DMS53 treated with DMSO at 0.1 percent for 48 hours (cell line): ENCODE measurements at regions not wholly inside any gene's neighbourhood (a gene's known extent, or its start where the extent isn't known, plus 50 kb on each side); places are given as distances from the start of the nearest gene placed in this dataset.
A peak's percentile ranks its signal among the peaks of the same experiment; 100 is the strongest.

Experiments
- DNase-seq: peaks from one replicate; lab custom pipeline; 2025; ENCODE audit not compliant: unreplicated experiment; lab: John Stamatoyannopoulos, UW

DNA sequence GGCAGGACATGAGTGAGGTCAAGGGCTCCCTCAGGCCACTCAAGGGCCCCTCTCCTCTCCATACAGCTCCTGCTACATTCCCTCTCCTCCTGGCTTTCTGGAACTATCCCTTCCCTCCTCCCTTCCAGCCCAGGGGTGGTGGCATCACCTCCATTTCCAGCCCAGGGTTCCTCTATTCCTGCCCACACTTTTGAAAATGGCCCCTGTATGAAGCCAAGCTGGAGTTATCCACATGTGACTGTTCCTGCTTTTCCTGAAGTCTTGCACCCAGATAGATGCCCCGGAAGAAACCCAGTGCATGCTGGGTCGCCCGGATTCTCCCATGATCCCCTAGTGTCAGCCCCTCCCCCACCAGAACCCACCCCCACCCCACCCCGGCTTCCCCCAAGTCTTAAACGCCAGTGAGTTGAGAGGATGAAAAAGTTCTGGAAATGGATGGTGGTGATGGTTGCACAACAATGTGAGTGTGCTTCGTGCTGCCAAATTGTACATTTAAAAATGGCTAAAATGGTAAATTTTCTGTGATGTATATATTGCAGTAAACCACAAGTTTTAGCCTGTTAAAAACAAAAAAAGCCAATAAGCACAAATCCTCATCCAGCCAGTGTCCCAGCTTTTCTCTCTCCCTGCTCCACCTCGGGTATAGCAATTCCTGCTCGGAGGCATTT lies 136.9 kb downstream of the SCARB1 start:
- no peak for DNase-seq

DNA sequence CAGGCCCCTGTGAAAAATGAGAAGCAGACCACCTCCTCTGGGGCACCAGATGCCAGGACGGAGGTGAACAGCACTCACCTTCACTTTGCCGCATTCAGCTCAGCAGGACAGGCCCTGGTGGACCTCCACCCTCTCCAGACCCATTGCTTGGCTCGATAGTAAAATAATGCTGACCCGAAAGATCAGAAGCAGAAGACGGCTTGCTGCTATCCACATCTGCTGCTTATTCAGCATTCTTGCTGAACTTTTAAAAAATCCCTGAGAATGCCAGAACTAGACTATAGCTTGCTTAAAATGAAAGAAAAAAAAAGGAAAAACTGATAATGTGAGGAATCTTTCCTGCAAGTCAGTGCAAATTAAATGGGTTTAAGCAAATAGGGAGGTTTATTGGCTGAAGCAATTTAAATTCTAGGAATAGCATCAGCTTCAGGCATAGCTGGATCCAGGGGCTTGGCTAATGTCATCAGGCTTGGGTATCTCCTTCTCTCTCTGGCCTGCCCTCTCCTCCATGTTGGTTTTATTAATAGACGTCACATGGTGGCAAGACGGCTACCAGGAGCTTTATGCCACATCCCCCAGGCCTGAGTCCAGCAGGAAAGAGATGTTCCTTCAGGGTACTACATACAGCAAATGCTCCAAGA lies 137.9 kb downstream of the SCARB1 start:
- no peak for DNase-seq

DNA sequence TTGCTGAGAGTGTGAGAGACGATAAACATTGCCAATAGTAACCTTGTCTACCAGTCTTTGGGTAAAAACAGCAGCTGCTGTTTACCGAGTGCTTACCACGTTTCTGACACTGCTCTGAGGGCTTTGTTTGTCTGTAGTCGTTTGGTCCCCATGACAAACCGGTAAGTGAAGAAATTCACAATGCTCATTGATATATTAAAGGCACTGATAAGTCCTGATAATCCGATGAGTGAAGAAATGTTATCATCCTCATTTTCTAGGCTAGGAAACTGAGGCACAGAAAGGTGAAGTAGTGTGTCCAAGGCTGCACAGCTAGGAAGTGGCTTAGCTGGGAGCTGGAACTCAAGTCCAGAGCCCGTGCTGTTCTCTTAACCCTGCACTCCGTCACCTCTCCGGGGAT lies 138.6 kb downstream of the SCARB1 start:
- DNase-seq, result no peak

DNA sequence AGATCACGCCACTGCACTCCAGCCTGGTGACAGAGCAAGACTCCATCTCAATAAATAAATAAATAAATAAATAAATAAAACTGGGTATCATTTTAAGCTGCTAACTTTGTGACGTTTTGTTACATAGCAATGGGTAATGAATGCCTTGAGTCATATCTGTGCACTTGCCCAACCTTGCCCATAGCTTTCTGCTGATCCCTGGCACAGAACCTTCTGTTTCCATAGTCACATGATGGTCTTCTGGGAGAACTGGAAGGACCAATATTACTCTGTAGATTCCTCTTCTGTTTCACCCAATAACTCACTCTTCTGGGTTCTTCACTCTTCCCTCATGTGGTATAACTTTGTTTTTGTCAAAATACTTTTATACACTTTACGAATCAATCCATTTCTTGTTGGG lies 140.8 kb downstream of the SCARB1 start:
- no peak for DNase-seq

DNA sequence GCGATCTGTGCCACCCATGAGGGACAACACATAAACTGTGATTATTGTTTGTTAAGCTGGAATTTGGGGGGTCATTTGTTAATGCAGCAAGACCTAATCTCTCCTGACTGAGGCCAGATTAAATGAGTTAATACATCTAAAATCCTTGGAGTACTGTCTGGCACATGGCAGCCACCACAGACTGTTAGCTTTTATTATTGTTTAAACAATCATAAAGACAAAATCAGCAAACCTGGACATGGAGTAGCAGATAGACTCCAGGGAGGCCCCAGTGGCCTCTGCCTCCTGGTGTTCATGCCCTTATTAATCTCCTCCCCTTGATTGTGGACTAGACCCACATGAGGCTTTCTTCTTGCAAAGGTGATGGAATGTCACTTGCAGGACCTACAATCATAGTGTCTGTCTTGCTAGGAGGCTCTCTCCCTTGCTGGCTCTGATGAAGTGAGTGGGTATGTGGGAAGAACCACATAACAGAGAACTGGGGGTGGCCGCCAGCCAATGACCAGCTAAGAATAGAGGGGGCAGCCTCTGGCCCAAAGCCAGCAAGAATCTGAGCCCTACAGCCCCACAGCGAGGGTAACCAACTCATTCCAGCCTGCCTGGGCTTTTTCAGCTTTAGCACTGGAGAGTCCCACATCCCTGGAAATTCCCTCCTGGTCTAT lies 142.0 kb downstream of the SCARB1 start:
- no peak for DNase-seq

DNA sequence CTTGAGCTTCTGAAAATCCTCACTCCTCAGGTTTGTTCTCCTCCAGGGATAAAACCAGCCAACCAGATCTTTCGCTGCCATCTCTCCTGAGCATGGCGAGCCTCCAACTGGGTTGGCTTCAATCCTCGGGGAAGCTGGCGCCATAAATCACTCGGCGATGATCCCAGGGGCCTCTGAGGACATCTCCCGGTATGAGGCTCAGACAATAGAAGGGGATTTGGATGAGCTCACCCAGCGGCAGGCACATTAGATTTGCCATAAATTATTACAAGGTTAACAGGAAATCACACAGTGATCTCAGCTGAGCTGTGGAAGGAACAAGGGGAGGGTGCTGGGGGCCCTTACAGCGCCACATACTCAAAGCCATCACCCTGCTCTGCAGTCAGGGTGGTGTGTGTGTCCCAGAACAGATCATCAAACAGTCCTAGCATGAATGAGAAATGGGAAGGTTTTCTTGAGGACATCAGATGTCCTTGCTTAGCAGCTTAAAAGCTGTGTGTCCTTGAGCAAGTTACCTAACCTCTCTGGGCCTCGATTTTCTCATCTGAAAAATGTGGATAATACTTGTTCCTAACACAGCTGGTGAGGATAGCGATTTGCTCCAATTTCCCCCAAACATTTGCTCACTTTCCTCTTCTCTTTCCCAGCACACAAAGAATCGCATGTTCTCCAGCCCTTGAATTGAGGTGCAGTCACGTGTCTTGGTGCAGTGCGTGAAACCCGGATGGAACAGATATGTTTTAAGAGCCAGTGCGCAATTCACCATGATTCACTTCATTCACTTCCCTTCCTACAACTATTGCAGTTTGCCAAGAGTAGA lies 142.8 kb downstream of the SCARB1 start:
- peak; percentile 32 for DNase-seq

DNA sequence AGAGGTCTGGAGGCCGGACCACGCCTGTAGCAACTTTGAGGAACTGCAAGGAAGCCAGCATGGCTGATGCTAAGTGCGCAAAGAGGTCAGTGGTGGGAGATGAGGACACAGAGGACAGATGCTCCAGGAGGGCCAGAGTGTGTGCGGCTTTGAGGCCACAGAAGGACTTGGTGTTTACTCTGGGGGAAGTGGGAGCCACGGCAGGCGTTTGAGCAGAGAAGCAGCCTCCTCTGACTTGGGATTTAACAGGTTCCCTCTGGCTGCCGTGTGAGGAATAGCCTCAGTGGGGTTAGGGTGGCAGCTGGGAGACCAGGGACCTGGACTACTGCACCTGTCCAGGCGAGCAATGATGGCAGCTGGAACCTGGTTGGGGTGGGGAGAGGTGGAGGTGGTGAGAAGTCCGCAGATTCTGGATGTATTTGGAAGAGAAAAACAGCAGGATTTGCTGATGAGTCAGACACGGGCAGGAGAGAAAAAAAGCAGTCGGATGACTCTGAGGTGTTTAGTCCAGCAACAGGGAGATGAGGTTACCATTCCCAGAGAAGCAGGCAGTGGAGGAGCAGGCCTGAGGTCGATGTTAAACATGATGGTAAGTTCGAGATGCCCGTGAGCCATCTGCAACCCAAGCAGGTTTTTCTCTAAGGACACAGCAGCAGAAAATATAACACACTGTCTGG lies 143.5 kb downstream of the SCARB1 start:
- peak; percentile 75 for DNase-seq

DNA sequence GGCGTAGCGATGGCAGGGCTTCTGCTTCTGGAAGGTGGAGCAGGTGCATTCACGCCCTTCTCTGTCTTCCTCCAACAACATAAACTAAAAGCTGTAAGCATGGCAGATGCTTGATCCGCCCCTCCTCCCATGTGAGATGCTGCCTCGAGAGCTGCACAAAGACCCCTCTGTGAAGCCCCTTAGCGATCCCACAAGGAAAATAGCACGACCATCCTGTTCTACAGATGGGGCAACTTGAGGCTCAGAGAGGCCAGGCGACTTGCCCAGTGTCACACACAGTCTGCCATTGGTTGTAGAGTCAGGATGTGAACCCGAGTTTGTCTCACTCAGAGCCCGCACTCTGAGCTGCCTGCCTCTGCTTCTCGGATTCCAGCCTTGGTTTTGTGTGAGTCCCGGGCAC lies 144.4 kb downstream of the SCARB1 start:
- DNase-seq, result no peak

DNA sequence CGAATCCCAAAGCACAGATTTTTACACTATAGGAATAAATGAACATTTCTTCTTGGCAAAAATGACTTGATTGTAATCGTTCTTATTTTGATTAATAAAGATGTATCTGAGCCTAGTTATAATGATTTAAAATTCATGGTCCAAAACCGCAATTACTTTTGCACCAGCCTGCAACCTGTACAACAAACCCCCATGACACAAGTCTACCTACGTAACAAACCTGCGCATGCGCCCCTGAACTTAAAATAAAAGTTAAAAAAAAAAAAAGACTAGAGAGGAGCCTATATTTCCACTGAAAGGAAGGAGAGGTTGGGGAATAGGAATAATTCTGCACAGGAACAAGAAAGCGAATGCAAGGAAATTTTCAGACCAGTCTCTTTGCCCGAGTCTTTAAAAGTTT lies 145.2 kb downstream of the SCARB1 start:
- DNase-seq, result no peak

DNA sequence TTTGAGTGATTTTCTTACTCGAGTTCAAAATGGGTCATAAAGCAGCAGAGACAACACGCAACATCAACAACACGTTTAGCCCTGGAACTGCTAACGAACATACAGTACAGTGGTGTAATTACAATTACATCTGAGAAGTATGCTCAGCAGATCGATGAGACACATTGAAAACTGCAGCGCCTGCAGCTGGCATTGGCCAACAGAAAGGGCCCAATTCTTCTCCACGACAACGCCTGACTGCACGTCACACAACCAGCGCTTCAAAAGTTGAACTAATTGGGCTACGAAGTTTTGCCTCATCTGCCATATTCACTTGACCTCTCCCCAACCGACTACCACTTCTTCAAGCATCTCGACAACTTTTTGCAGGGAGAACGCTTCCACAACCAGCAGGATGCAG lies 145.6 kb downstream of the SCARB1 start:
- no peak for DNase-seq

DNA sequence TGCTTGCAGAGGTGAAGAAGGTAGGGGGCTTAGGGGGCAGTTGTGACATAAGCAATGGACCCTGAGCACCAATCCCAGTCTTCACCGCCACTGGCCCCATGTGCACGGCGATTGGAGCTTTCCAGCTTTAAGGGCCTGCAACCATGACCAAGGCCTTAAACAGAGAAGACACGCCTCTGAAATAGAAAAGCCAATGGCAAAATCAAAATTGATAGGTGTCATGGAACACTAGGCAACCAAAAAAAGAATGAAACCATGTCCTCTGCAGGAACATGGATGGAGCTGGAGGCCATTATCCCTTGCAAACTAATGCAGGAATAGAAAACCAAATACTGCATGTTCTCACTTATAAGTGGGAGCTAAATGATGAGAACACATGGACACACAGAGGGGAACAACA lies 146.3 kb downstream of the SCARB1 start:
- no peak for DNase-seq

DNA sequence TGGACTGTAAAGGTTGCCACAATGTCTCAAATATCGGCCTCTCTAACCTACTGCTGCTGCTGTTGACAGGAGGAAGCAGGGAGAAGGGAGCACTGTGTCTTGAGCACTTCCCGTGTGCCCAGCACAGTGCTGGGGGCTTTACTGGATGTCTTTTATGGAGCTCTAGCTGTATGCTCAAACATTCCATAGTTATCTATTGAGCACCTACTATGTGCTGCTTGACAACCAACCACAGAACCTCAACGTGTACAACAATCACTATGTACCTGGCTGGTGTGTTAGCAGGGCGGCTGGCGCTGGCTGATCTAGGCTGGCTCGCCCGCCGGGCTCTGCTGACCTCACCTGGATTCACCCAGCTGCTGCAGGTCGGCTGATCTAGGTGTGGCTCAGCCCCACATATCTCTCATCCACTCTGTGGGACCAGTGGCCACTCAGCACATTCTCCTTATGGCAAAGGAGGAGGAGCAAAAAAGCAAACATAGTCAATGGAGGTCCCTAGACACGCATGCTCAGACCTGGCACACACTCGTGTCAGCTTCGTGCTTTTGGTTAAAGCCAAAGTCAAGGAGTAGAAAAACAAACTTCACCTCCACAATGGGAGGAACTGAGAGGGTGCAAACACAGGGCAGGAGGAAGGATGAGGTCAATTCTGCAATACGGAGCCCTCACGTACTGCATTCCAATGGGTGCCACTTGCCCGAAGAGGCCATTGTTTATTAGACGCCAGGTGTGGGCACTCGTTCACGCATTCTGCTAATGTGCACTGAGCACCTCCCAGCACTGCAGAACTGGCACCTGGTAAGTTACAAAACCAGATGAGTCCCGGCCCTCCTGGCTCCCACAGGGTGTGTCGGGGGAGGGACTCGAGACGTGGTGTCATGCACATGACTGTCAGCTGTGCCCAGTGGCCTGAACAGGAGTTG lies 147.2 kb downstream of the SCARB1 start:
- peak; percentile 99 for DNase-seq

DNA sequence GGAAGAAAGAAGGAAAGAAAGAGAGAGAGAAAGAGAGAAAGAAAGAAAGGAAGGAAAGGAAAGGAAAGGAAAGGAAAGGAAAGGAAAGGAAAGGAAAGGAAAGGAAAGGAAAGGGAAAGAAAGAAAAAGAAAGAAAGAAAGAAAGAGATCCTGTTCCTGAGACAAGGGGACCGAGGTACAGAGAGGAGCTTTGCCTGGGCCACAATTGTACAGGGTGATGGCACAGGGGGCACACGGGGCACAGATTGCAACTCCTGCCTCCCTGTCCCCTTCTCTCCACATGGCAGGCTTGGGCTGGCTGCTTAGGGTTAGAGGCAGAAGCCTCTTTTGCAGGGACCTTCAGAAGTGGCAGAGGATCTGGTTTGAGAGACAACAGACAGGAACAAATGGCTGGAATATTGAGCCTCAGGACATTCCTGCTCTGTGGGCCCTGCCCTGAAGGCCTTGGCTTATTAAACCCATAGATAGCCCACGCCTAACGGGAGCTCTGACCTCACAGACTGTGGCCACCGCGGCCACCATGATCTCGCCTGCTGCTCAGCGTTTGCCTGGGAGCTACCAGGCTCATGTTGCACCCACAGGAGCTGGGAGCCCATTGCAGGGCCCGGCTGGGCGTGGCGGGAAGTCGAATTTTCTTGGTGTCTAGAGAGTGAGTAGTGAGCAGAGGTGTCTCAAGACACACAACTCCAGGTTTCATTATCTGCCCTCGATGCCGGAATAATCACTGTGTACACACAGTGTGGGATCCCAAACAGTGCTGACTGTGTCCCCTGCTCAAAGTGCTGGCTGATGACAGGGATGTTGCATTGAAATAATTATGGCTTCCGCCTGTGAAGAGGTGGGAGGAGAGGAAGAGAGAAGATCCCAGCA lies 147.9 kb upstream of the NCOR2 start:
- DNase-seq, result no peak

DNA sequence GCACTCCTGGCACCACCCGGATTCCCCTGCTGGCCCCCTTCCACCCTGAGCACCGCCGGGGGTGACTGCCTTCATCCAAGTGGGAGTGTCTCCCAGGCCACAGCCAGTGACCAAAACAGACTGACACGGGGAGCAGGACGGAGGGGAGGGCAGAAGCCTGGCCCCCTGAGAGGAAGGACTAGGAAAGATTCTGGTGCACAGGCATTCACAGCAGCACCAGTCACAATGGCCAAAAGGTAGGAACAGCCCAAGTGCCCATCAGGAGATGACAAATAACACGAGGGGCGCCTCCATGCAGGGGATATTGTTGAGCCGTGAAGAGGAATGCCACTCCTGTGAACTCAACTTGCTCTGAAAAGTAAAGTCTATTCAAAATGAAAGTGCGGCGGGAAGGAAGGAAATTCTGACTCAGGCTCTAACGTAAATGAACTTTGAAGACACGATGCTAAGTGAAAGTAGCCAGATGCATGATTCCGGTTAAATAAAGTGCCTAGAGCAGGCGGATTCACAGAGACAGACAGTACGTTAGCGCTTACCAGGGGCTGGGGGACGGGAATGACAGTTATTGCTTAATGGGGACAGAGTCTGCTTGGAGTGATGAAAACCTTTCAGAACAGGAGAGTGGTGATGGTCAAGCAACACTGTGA lies 146.1 kb upstream of the NCOR2 start:
- DNase-seq, result no peak

DNA sequence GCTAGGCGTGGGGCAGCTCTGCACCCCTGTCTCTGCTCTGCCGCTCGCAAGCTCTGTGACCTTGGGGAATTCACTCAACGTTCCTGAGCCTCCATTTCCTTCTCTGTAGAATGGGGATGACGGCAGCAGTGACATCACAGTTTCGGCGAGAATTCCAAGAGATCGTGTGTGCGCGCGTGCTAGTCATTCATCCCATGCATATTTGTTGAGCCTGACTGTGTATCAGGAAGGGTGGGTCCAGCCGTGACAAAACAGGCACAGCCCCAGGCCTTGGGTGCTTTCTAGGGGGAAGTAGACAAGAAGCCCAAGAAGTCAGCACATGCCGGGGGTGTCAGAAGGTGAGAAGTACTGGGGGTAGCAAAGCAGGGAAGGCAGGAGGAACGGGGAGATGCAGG lies 145.6 kb upstream of the NCOR2 start:
- no peak for DNase-seq

DNA sequence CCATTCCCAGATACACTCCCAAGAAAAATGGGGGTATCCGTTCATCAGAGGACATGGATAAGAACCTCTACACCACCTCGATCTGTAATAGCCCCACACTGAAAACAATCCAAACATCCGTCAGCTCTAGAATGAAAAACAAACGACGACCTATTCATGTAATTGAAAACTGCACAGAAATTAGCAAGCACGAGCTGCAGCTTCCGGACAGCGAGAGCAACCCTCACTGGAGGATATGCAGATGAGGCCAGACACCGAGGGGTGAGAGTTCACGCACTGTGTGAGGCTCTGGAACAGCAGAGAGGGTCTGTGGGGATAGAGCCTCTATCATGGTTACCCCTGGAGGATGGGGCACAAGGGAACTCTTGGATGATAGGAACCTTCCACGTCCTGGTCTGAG lies 143.9 kb upstream of the NCOR2 start:
- DNase-seq, result no peak

DNA sequence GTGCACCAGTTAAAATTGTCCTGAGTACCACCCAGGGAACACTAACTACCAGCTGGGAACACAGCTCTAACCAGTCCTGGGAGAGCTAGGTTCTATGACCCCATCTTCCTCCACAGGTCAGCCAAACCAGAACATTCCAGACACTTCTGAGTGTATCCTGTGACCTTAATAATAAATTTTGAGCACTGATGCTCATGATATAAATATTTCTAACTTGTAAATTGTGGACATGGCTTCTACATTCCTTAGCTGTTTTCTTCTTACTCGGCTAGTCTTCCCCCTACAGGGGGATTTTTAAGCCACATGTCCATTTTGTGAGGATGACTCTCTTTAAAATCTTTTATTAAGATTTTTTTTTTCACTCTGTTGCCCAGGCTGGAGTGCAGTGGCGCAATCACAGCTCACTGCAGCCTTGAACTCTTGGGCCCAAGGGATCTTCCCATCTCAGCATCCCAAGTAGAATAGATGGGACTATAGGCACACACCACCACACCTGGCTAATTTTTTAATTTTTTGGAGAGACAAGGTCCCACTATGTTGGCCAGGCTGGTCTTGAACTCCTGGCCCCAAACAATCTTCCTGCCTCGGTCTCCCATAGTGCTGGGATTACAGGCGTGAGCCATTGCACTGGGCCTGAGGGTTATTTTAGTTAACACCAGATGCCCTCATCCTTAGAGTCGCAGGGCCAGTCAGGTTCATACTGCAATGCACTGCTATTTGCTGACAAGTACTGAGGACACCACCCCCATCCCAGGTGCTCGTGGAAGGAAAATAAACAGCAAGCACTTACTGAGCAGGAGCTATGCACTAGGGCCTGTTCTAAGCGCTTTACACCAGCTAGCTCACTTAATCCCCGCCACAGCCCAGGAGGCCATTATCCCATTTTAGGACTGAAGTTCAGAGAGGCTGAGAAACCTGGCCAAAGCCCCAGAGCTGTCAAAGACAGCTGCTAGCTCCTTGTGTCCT lies 142.6 kb upstream of the NCOR2 start:
- peak; percentile 75 for DNase-seq
